Tibial nerve (tissue), 4 donors: ENCODE measurements at regions not wholly inside any gene's neighbourhood (a gene's known extent, or its start where the extent isn't known, plus 50 kb on each side); places are given as distances from the start of the nearest gene placed in this dataset.

Experiments
- EP300 ChIP-seq, 2 donors: sonication (generic); formaldehyde crosslinking; IDR thresholded peaks; one replicate each; pipeline ENCODE4 v1.6.1; 2017; ENCODE audit warnings: antibody characterized with exemption in 2 of 2, mild to moderate bottlenecking in 1 of 2
- POLR2A ChIP-seq, 2 donors: fragments of 450-650 bp; IDR thresholded peaks; one replicate each; pipeline ENCODE4 v1.6.1; 2017; ENCODE audit warnings: antibody characterized with exemption in 2 of 2, mild to moderate bottlenecking in 2 of 2, moderate library complexity in 2 of 2
- TF ChIP-seq, protein P1 (sequence below), 5 experiments: fragments of 200-600 bp in 3 of 5; fragments of 450-650 bp in 2 of 5; sonication (generic) in 3 of 5; IDR thresholded peaks; one replicate each; pipeline ENCODE4 v1.5.1; 2016 to 2019; ENCODE audit warnings: antibody characterized with exemption in 5 of 5, mild to moderate bottlenecking in 3 of 5, moderate library complexity in 2 of 5

DNA sequence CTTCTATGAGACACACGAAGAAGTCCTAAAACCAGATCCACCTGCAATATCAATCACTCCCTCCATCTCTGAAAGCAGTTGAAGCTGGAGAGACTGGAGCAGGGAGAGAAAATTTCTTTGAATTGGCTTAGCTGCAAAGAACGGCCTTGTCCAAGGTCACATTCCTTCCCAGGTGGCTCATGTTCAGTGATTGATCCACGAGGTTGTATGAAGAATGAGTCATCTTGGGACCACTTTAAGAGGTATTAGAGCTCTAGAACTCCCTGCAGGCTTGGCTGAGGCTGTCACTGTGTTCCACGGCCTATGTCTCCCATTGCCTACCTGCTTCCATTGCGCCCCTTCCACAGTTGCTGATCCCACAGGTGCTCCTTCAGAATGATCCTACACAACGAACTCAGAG lies 68.2 kb downstream of the HMHB1 start:
- TF ChIP-seq, protein P1, sequence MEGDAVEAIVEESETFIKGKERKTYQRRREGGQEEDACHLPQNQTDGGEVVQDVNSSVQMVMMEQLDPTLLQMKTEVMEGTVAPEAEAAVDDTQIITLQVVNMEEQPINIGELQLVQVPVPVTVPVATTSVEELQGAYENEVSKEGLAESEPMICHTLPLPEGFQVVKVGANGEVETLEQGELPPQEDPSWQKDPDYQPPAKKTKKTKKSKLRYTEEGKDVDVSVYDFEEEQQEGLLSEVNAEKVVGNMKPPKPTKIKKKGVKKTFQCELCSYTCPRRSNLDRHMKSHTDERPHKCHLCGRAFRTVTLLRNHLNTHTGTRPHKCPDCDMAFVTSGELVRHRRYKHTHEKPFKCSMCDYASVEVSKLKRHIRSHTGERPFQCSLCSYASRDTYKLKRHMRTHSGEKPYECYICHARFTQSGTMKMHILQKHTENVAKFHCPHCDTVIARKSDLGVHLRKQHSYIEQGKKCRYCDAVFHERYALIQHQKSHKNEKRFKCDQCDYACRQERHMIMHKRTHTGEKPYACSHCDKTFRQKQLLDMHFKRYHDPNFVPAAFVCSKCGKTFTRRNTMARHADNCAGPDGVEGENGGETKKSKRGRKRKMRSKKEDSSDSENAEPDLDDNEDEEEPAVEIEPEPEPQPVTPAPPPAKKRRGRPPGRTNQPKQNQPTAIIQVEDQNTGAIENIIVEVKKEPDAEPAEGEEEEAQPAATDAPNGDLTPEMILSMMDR (IDR thresholded peaks at IDR 0.05): no peak
- TF ChIP-seq POLR2A (IDR thresholded peaks at IDR 0.05) (no peak), EP300 (IDR thresholded peaks at IDR 0.05) (no peak)
